SK-N-MC (cell line): ENCODE measurements at regions not wholly inside any gene's neighbourhood (a gene's known extent, or its start where the extent isn't known, plus 50 kb on each side); places are given as distances from the start of the nearest gene placed in this dataset.

ENCODE experiments used
- EZH2 ChIP-seq: fragments of 200-600 bp; sonication (generic); IDR thresholded peaks from one replicate; pipeline ENCODE4 v1.6.1; 2017; ENCODE audit warnings: antibody characterized with exemption
- POLR2AphosphoS5 ChIP-seq: IDR thresholded peaks from 2 replicates; pipeline ENCODE4 v1.6.1; 2012; ENCODE audit warnings: mild to moderate bottlenecking, low read depth, low read length, borderline replicate concordance

- TF ChIP-seq EZH2 (no peak), POLR2AphosphoS5 (no peak)
These were observed 782.3 kb downstream of the AMY1C start for GRCh38 chr1:104531990-104532389.
